GM19452 (cell line): ENCODE measurements at regions not wholly inside any gene's neighbourhood (a gene's known extent, or its start where the extent isn't known, plus 50 kb on each side); places are given as distances from the start of the nearest gene placed in this dataset.

ENCODE experiments used
- ATAC-seq: cut with Tn5 transposase; IDR thresholded peaks from one replicate; pipeline ENCODE4 v1.9.1; 2021; ENCODE audit not compliant: unreplicated experiment

DNA sequence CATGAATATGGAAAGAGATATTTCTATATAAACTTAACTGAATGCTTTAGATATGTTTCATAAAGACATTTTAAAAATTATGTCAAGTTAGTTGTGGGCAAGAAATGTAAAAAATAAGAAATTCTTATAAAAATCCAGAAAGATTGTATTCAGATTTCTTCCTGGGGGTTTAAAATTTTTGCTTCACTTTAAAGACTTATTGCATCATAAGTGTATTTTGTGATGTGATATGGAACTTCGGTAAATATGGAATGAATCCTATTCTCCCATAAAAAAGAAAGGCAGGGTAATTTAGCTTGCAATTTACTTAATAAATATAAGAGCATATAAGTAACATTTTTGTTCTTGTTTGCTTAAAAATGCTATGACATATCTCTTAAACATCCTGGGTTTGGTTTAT lies 104.8 kb upstream of the CWC22 start:
- no peak for ATAC-seq

DNA sequence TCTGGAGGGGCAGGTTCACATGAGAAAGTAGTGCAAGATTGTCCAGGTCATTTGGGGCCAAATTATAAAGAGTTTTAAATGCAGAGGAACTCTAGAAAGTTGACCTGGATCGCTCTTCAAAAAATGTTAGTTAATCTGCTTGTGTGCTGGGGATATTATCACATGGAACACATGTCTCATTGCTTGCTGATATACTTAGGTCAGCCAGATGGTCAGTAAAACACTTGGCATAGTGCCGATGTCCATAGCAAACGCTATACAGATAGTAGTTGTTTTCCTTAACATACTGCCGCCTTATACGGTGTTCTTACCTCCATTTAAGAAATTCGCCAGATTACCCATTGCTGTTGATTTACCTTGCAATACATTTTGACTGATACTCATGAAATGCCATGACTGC lies 103.4 kb upstream of the CWC22 start:
- ATAC-seq = no peak

DNA sequence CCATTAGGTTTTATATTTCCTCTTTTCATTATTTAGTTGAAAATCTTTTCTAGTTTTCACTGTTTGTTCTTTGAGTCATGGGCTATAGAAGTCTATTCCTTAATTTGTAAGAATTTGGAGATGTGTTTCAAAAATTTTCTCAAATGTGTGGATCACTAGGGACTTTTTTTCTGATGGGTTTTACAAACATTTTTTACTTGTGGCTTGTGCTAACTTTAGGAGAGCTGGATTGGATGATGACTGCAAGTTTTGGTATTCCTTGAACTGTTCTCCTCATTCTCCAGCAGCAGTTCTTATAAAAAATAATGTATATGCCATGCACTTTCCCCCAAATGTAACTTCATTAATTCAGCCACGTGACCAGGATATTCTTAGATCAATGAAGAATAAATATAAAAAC lies 94.7 kb upstream of the CWC22 start:
- no peak for ATAC-seq

DNA sequence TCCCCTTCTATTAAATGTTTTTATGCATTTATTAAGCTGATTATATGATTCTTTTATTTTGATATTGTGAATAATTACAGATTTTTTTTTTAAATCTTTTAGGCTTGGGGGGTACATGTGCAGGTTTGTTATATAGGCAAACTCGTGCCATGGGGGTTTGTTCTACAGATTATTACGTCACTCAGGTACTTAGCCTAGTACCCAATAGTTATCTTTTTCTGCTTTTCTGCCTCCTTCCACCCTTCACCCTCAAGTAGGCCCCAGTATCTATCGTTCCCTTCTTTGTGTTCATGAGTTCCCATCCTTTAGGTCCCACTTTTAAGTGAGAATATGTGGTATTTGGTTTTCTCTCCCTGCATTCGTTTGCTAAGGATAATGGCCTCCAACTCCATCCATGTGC lies 92.2 kb upstream of the CWC22 start:
- ATAC-seq = no peak

DNA sequence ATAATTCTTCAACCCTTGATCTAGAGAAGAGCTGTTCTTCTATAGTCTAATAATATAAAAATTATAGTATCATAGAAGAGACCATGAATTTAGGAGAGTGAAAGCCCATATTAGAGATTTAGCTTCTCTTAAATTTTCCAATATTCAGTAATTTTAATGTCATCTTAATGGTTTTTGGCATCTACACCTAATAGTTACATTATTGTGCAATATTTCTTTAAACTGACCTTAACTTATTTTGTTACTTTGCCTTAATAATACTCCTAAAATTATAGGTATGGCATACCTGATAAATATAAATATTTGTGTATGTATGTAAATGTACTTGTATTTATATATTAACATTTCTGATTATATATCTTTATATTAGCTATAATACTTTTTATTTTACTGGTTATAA lies 78.0 kb upstream of the CWC22 start:
- ATAC-seq = no peak

DNA sequence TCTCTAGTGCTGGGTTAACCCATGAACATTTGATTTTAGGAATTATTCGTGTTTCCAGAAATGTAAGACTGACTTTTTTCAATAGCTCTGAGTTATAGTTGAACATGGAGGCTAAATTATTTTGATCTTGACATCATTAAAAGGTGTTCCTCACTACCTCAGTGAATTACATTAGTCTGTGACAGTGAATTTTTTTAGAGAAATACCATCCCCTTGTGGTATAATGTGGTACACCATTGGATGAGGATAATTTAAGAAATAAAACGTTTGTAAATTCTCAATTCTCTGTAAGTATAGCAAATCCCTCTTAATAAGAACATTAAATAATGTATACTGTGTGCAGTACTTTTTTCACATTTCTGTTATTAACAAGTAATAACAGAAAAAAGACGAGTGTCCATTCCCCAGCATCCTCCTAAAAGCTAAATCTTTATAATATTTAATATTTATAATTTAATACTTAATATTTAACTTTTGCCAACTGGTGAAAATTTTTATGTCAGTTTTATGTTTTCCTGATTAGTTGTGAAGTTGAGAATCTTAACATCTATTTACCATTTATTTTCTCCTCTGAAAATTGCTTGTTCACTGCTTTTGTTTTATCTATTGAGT lies 70.3 kb upstream of the CWC22 start:
- ATAC-seq = no peak

DNA sequence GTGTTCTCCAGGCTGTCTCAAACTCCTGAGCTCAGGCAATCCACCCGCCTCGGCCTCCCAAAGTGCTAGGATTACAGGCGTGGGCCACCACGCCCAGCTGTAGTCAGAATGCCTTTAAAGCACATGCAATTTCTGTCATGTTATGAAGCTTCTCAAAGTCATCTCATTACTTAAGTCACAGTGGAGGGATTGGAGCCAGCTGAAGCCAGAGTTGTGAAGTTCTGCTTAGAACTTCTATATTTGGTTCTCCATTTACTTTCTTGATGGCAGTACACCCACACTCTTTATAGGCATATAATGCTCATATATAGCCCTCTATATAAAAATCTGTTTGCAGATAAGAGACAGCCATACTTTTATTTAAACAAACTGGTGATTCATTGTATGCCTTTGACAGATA lies 68.8 kb upstream of the CWC22 start:
- ATAC-seq = no peak

DNA sequence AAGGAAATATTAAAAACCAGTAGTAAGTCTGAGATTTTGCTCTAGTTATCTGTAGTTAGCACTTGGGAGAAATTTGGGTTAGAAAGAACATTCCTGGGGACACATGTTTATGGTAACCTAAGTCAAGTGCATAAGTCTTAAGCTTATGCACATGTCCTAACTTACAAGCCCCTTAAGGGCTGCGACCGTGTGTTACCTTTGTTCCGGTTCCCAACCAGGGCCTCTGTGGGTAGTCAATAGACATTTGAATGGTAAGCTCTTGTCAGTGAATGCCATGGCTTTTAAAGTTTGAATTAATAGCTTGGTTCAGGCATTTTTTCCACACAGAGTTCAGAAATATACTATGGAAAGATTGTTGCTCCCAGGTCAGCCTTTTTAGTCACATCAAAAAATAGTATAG lies 64.7 kb upstream of the CWC22 start:
- no peak for ATAC-seq

DNA sequence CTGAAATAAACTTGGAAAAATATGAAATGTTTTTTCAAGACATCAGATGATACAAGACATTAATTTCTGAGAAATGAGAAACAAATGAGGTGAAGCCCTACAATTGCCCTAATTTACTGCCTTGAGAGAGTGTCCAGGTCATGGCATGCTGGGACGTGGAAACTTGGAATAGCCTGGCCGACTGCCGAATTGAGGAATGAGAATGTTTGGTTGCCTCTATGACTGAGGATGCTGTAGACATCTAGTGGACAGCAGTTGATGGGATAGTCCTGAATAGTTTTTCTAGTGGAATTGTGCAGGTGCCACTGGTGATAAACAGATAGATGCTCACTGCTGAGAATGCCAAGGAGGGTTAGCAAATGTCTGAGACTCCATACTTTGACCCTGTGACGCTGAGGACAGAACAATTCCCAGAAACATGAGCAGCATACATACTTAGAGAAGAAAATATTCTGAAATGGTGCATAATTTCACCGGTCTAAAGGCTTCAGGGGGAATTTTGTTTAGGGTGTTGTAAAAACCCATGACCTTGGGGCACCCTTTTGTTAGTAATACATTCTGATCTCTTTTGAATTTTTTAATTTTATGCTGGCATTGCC lies 56.5 kb upstream of the CWC22 start:
- ATAC-seq = no peak

DNA sequence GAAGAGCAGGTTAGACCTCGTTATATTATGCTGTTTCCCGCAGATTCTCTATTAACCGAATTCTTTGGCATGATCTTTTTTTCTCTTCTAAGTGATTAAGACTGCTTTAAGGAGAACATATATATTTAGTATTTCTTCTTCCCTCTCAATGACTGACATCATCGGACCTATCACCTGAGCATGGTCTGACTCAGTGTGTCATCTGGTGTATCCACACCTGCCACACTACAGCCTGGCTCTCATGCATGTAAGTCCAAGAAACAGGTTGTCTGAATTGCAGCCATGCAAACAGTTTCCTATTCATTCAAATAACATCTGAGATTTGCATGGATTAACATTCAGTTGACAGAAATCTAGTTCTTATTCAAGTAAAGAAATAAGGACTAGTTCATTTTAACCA lies 55.1 kb upstream of the CWC22 start:
- ATAC-seq = no peak

DNA sequence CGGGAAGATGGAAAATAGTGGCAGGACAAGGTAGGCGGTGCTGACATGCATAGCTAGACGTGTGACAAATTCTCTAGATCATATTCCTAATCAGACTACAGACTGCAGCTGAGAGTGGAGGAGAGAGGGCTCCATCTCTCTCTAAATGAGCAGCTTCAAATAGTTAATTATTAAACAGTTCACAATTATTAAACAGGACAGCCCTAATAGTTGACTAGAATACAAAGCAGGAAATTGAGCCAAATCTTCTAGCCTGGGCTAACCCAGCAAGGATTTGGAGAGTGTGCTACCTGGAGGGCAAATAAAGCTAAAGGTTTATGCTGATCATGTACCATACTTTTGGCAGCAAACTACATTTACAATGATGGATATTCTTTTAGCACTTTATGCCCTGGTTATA lies 54.4 kb upstream of the CWC22 start:
- no peak for ATAC-seq

DNA sequence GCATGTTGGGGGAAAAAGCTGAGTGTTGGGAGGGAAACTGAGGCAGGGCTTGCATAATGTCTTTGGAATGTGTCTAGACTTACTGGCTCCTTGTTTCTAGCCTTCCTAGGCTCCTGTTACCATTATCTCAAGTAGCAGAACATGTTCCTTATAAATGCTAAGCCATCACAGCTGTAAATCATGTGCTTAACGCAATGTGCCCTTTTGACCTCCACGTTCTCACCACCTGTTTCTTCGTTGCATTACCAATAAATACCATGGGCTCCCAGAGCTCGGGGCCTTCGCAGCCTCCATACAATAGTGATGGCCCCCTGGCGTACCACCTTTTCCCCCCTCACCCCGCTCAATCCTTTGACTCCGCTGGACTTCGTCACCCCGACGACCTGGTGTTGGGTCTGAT lies 54.0 kb upstream of the CWC22 start:
- ATAC-seq = no peak

DNA sequence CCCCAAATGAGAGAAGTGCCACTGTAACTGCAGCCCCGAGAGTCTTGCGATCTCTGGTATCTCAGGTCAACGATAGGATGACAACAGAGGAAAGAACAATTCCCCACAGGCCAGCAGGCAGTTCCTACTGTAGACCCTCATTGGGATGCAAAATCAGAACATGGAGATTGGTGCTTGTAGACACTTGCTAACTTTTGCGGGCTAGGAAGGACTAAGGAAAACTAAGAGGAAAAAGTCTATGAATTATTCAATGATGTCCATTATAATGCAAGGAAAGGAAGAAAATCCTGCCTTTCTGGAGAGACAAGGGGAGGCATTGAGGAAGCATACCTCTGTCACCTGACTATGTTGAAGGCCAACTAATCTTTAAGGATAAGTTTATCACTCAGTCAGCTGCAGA lies 51.9 kb upstream of the CWC22 start:
- no peak for ATAC-seq

DNA sequence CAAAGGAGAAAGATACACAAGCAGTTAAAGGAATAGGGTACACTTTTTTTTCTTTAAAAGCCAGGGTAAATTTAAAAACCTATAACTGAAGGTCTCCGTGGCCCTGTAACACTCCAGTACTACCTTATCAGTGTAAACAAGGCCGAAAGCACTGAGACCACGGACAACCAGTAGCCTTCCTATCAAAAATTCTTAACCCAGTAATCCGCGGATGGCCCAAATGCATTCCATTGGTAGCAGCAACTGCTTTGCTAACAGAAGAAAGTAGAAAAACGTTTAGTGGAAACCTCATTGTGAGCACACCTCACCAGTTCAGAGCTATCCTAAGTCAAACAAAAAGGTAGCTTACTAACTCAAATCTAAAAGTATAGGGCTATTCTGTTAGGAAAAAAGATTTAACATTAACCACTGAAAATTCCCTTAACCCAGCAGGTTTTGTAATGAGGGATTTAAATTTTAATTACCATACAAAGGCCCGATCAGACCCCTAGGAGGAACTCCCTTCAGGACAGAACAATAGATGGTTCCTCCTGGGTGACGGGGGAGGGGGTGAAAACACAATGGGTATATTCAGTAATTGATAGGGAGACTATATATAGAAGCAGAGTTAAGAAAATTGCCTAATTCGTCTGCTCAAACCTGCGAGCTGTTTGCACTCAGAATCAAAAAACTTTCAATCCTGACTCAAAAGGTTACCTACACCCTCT lies 50.8 kb upstream of the CWC22 start:
- no peak for ATAC-seq
